ENCODE measurements at regions not wholly inside any gene's neighbourhood (a gene's known extent, or its start where the extent isn't known, plus 50 kb on each side); places are given as distances from the start of the nearest gene placed in this dataset.
A peak's percentile ranks its signal among the peaks of the same experiment; 100 is the strongest.

DNA sequence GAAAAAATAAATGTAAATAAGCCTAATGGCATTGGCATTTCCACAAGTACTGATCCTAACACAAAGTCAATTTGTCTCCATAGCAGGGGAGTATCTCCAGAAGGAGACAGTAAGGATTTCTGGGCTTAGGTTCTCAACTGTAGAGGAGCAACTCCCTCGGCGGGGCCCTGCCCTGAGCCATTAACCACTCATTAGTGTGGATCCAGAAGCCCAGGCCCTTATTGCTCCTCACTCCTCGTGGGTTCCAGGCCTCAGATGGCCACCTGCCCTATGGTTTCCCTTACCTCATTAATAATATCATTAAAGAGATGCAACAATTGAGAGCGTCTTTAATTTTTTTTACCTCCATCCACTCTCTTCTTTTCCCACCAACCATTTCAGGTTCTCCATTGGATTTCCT lies 85.3 kb upstream of the CLDN18 start:
- no peaks in the 10 kb centered on the region for H3K9me3 ChIP-seq (ENCODE audit: severe bottlenecking)
- H3K4me3 ChIP-seq (ENCODE audit: low read depth, low read length), result no peak overlapping the region
- H3K27me3 ChIP-seq (ENCODE audit: insufficient read depth, low read depth, severe bottlenecking), result no peaks in the 10 kb centered on the region
- no peaks in the 10 kb centered on the region for H3K36me3 ChIP-seq
- TF ChIP-seq, protein P1, sequence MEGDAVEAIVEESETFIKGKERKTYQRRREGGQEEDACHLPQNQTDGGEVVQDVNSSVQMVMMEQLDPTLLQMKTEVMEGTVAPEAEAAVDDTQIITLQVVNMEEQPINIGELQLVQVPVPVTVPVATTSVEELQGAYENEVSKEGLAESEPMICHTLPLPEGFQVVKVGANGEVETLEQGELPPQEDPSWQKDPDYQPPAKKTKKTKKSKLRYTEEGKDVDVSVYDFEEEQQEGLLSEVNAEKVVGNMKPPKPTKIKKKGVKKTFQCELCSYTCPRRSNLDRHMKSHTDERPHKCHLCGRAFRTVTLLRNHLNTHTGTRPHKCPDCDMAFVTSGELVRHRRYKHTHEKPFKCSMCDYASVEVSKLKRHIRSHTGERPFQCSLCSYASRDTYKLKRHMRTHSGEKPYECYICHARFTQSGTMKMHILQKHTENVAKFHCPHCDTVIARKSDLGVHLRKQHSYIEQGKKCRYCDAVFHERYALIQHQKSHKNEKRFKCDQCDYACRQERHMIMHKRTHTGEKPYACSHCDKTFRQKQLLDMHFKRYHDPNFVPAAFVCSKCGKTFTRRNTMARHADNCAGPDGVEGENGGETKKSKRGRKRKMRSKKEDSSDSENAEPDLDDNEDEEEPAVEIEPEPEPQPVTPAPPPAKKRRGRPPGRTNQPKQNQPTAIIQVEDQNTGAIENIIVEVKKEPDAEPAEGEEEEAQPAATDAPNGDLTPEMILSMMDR (IDR thresholded peaks at IDR 0.05; ENCODE audit: low read depth, low read length), result no peak
- DNase-seq, result no peak
- no peak overlapping the region for H3K27ac ChIP-seq

DNA sequence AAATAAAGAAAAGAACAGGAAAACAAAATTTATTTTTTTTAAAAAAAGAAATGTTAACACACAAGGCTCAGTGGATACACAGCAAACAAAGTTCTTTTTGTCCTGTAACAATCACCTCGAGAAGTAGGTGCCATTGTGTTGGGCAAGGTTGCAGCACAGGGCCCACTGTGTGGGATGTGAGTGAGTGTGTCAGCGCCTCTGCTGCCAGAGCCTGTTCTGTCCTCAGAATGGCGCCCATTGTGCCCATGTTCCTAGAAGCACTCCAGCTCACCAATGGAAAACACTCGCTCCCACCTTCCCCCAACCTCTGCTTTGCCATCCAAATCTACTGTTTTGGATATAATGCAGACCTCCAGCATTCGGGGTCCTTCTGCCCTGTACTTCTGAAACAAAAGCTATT lies 84.9 kb upstream of the CLDN18 start:
- TF ChIP-seq, protein P1 (IDR thresholded peaks at IDR 0.05; ENCODE audit: low read depth, low read length), result no peak
- Histone ChIP-seq H3K4me3 (ENCODE audit: low read depth, low read length) (no peak overlapping the region), H3K27ac (no peak overlapping the region), H3K27me3 (ENCODE audit: insufficient read depth, low read depth, severe bottlenecking) (no peaks in the 10 kb centered on the region), H3K9me3 (ENCODE audit: severe bottlenecking) (no peaks in the 10 kb centered on the region), H3K36me3 (no peaks in the 10 kb centered on the region)
- no peak for DNase-seq

DNA sequence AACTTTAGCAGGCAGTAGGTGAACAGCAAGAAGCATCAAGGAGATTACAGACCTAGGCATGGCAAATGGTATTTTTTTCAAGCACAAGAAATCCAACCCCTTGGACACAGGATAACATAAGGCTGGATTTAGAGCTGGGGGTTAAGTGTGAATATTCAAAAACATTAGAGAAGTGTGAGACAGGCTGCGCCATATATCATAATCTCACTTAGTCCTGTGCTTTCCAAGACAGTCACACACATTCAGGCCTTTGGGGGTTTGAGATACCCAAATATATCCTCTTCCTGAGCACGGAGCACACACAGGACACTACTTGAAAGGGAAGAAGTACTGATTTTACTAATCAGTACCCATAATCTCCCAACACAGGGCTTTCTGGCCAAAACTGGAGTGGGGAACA lies 83.0 kb upstream of the CLDN18 start:
- TF ChIP-seq, protein P1 (IDR thresholded peaks at IDR 0.05; ENCODE audit: low read depth, low read length), result no peak
- Histone ChIP-seq H3K9me3 (ENCODE audit: severe bottlenecking) (no peaks in the 10 kb centered on the region), H3K36me3 (no peaks in the 10 kb centered on the region), H3K27ac (no peak overlapping the region), H3K4me3 (ENCODE audit: low read depth, low read length) (no peak overlapping the region), H3K27me3 (ENCODE audit: insufficient read depth, low read depth, severe bottlenecking) (no peaks in the 10 kb centered on the region)
- no peak for DNase-seq

DNA sequence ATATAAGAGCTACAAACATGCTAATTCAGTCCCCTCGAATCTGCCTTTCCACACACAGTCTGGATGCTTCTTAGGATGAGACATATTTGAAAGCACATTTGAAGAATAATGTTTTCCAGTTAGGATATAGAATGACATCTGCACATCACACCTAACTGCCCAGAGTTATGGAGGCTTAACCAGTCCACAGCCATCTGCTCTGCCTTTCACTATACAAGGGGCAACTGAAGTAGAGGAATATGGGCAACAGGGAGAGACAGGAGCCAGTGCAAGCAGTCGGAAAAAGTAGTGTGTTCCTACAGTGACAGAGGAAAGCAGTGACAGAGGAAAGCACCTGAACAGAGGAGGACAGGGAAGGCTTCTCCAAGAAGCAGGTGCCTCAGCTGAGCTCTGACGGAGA lies 79.0 kb upstream of the CLDN18 start:
- peak; percentile 63 for DNase-seq
- Histone ChIP-seq H3K27me3 (ENCODE audit: insufficient read depth, low read depth, severe bottlenecking) (no peaks in the 10 kb centered on the region), H3K9me3 (ENCODE audit: severe bottlenecking) (no peaks in the 10 kb centered on the region), H3K36me3 (no peaks in the 10 kb centered on the region), H3K27ac (peak overlapping the region; percentile 51), H3K4me3 (ENCODE audit: low read depth, low read length) (no peak overlapping the region)
- TF ChIP-seq, protein P1 (IDR thresholded peaks at IDR 0.05; ENCODE audit: low read depth, low read length), result no peak

DNA sequence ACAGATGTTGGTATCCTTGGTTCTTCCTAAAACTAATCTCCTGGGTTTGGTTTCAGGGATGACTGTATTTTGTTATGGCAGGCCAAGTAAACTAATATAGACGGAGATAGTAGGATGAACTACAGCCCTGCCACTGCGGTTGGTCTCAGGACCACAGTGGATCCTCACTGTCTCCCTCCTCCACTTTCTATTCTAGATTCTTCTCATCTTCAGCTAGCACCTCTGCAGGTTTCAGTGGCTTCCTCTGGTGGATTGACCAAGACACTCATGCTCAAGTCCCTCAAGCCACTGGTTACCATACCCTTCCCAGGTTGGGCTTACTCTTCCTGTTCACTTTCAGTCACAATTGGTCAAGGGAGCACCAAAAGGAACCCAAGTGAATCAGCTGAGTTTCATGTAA lies 71.1 kb upstream of the CLDN18 start:
- no peak overlapping the region for H3K4me3 ChIP-seq (ENCODE audit: low read depth, low read length)
- no peaks in the 10 kb centered on the region for H3K27me3 ChIP-seq (ENCODE audit: insufficient read depth, low read depth, severe bottlenecking)

DNA sequence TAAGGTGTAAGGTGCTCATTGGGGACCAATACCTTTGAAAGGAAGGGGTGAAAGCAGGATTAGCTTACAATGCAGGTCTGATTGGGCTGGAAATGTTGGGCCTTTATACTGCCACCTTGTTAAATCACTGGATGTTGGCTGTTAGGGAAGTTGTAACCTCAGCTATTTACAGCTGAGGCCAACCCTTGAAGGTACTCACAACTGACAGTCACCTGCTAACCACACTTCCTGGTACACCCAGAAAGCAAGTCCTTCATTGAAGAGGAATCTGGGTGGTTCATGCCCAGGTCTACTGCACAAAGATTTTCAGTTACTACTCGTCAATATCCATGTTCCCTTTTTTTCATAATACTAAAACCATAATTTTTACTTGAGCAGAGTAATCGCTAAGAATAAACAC lies 65.4 kb upstream of the CLDN18 start:
- peaks cover 5% of the 10 kb centered on the region for H3K9me3 ChIP-seq (ENCODE audit: severe bottlenecking)
- no peaks in the 10 kb centered on the region for H3K27me3 ChIP-seq (ENCODE audit: insufficient read depth, low read depth, severe bottlenecking)
- no peak for DNase-seq
- no peaks in the 10 kb centered on the region for H3K36me3 ChIP-seq
- TF ChIP-seq, protein P1 (IDR thresholded peaks at IDR 0.05; ENCODE audit: low read depth, low read length), result no peak
- peak overlapping the region; percentile 60 for H3K27ac ChIP-seq
- H3K4me3 ChIP-seq (ENCODE audit: low read depth, low read length), result no peak overlapping the region

More for the DNA sequence above, 71.1 kb upstream of the CLDN18 start:
- no peaks in the 10 kb centered on the region for H3K36me3 ChIP-seq
- TF ChIP-seq, protein P1 (IDR thresholded peaks at IDR 0.05; ENCODE audit: low read depth, low read length), result no peak
- H3K9me3 ChIP-seq (ENCODE audit: severe bottlenecking), result peaks cover 5% of the 10 kb centered on the region
- no peak for DNase-seq
- no peak overlapping the region for H3K27ac ChIP-seq
